DND-41 (cell line): ENCODE measurements at regions not wholly inside any gene's neighbourhood (a gene's known extent, or its start where the extent isn't known, plus 50 kb on each side); places are given as distances from the start of the nearest gene placed in this dataset.

Experiments
- EZH2 ChIP-seq: IDR thresholded peaks from 3 replicates; pipeline ENCODE4 v1.6.1; 2012; ENCODE audit warnings: borderline replicate concordance, low read depth, mild to moderate bottlenecking, moderate library complexity, low read length, inconsistent platforms; ENCODE audit not compliant: severe bottlenecking
- TF ChIP-seq, protein P1 (sequence below): IDR thresholded peaks from 2 replicates; pipeline ENCODE4 v1.5.1; 2012; ENCODE audit warnings: borderline replicate concordance, low read length, moderate library complexity, mild to moderate bottlenecking; ENCODE audit not compliant: poor library complexity, severe bottlenecking; ENCODE audit errors: extremely low read depth

DNA sequence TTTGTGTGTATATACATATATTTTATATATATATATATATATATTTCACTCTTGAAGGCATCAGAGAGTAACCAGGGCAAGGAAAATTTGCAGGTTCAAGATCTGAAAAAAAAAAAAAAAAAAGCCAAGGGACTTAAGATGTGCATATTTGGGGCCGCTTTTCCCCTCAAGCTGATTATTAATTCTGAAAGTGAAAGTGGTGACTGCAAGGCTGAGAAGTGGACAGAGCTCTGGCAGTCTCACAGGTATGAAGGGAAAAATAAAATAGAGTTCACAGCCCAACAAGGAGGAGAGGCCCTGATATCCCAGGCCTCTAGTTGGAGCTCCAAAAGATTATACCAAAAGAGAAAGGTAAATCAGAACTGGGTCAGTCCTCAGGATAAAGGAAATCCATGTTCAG lies 234.4 kb upstream of the GAS1 start:
- TF ChIP-seq, protein P1, sequence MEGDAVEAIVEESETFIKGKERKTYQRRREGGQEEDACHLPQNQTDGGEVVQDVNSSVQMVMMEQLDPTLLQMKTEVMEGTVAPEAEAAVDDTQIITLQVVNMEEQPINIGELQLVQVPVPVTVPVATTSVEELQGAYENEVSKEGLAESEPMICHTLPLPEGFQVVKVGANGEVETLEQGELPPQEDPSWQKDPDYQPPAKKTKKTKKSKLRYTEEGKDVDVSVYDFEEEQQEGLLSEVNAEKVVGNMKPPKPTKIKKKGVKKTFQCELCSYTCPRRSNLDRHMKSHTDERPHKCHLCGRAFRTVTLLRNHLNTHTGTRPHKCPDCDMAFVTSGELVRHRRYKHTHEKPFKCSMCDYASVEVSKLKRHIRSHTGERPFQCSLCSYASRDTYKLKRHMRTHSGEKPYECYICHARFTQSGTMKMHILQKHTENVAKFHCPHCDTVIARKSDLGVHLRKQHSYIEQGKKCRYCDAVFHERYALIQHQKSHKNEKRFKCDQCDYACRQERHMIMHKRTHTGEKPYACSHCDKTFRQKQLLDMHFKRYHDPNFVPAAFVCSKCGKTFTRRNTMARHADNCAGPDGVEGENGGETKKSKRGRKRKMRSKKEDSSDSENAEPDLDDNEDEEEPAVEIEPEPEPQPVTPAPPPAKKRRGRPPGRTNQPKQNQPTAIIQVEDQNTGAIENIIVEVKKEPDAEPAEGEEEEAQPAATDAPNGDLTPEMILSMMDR: no peak
- no peak for TF ChIP-seq EZH2
